ENCODE measurements at regions not wholly inside any gene's neighbourhood (a gene's known extent, or its start where the extent isn't known, plus 50 kb on each side); places are given as distances from the start of the nearest gene placed in this dataset.

DNA sequence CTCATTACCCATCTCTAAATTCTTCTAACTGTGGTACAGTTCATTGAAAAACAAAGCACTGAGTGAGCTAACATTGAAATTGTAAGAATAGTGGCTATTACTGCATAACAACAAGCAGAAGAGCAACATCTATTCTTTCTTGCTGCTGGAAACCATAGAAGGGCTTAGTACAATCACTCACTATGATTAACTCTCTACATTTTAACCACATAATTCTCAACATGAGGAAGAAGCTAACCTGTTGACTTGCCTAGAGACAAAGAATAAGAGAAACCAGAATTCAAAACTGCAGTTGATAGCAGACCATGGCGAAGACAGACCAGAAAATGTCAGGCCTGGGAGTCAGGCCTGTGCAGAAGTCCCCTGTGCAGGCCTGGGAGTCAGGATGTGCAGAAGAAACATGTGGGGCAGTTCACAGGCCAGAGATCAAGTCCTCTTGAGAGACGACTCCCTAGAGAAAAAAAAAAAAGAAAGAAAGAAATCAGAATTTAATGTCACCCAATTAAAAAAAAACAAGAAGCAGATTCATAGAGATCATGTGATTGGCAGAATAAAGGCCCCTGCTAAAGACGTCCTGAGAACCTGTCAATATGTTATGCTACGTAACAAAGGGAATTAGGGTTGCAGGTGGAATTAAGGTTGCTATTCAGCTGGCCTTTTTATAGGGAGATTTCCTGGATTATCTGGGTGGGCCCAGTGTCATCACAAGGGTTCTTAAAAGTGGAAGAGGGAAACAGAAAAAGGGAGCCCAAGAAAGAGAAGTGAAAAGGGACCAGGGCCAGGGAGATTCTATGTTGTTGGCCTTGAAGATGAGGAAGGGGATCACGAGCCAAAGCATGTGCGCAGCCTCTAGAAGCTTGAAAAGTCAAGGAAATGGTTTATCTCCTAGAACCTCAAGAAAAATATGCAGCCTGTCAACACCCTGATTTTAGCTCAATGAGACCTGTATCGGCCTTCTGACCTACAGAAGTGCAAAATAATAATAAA, 94.9 kb downstream of the MRPL39 start:
- Mint-ChIP-seq H3K27me3 (ENCODE audit: low read depth) (no peaks in the 10 kb centered on the region), H3K4me1 (no peaks in the 10 kb centered on the region), H3K9me3 (no peaks in the 10 kb centered on the region), H3K4me3 (no peak overlapping the region), H3K36me3 (no peaks in the 10 kb centered on the region), H3K27ac (no peak overlapping the region)
- TF ChIP-seq, protein P1, sequence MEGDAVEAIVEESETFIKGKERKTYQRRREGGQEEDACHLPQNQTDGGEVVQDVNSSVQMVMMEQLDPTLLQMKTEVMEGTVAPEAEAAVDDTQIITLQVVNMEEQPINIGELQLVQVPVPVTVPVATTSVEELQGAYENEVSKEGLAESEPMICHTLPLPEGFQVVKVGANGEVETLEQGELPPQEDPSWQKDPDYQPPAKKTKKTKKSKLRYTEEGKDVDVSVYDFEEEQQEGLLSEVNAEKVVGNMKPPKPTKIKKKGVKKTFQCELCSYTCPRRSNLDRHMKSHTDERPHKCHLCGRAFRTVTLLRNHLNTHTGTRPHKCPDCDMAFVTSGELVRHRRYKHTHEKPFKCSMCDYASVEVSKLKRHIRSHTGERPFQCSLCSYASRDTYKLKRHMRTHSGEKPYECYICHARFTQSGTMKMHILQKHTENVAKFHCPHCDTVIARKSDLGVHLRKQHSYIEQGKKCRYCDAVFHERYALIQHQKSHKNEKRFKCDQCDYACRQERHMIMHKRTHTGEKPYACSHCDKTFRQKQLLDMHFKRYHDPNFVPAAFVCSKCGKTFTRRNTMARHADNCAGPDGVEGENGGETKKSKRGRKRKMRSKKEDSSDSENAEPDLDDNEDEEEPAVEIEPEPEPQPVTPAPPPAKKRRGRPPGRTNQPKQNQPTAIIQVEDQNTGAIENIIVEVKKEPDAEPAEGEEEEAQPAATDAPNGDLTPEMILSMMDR (IDR thresholded peaks at IDR 0.05; ENCODE audit: unreplicated experiment): no peak
- DNase-seq (ENCODE audit: low spot score in 2 of 2, unreplicated experiment in 2 of 2): no peak

DNA sequence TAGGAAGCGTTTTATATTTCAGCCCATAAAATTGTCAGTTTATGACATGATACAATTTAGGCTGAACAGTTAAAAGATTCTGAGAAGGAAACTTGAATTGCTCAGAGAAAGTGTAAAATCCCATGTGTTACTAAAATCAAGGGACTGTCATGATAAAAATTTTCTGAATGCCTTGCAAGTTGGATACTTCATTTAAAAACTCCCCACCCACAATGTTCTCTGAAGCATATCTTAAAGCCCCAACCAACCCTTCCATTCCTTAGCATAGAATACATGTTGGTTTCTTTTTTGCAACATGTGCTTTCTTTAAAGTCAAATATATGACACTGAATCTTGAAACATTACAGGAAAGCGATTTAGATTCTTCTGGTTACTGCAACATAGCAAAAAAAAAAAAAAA, 97.4 kb downstream of the MRPL39 start:
- peaks cover 4% of the 10 kb centered on the region for H3K27me3 Mint-ChIP-seq (ENCODE audit: low read depth)
- H3K4me1 Mint-ChIP-seq: no peaks in the 10 kb centered on the region
- DNase-seq (ENCODE audit: low spot score in 2 of 2, unreplicated experiment in 2 of 2): no peak
- no peaks in the 10 kb centered on the region for H3K9me3 Mint-ChIP-seq
- H3K4me3 Mint-ChIP-seq: no peak overlapping the region
- TF ChIP-seq, protein P1 (IDR thresholded peaks at IDR 0.05; ENCODE audit: unreplicated experiment): no peak
- H3K27ac Mint-ChIP-seq: no peak overlapping the region
- H3K36me3 Mint-ChIP-seq: no peaks in the 10 kb centered on the region

DNA sequence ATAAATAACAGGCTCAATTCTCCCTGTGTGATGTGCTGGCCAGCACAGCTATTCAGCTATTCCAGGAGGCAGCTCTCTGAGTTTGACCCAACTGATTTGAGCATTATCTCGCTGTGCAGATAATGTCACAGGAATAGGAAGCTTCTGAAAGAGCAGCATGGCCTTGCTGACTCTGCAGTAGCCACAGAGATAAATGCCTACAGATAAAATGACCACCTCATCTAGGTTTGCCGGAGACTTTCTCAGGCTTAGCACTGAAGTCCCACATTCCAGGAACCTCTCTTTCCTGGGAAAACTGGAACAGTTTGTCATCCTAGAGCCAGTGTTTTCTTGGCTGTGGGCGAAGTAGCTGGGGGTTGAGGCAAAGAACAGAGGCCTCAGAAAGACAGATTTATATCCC, 98.9 kb downstream of the MRPL39 start:
- Mint-ChIP-seq H3K9me3 (no peaks in the 10 kb centered on the region), H3K4me3 (no peak overlapping the region), H3K4me1 (no peaks in the 10 kb centered on the region), H3K27ac (no peak overlapping the region), H3K36me3 (no peaks in the 10 kb centered on the region), H3K27me3 (ENCODE audit: low read depth) (peaks cover 4% of the 10 kb centered on the region)
- TF ChIP-seq, protein P1 (IDR thresholded peaks at IDR 0.05; ENCODE audit: unreplicated experiment): no peak
- no peak for DNase-seq (ENCODE audit: low spot score in 2 of 2, unreplicated experiment in 2 of 2)

DNA sequence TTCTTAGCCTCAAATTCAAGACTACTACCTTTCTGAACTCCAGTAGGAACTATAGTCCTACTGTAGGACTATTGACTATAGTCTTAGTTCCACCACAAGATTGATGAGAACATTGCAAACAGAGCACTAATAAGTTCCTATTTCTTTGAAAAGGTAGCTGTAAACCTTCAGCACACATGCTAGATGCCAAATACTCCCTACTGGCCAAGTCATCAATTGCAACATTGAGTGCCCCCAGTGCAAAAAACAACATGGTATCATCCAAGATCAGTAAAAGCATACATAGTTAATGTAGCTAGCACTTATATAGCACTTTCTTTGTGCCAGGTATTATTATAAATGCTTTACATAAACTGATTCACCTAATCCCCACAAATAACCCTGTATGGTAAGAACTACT, 99.8 kb downstream of the MRPL39 start:
- TF ChIP-seq, protein P1 (IDR thresholded peaks at IDR 0.05; ENCODE audit: unreplicated experiment): no peak
- H3K27ac Mint-ChIP-seq: no peak overlapping the region
- no peaks in the 10 kb centered on the region for H3K4me1 Mint-ChIP-seq
- peaks cover 4% of the 10 kb centered on the region for H3K27me3 Mint-ChIP-seq (ENCODE audit: low read depth)
- no peak overlapping the region for H3K4me3 Mint-ChIP-seq
- H3K36me3 Mint-ChIP-seq: no peaks in the 10 kb centered on the region
- H3K9me3 Mint-ChIP-seq: no peaks in the 10 kb centered on the region
- no peak for DNase-seq (ENCODE audit: low spot score in 2 of 2, unreplicated experiment in 2 of 2)

DNA sequence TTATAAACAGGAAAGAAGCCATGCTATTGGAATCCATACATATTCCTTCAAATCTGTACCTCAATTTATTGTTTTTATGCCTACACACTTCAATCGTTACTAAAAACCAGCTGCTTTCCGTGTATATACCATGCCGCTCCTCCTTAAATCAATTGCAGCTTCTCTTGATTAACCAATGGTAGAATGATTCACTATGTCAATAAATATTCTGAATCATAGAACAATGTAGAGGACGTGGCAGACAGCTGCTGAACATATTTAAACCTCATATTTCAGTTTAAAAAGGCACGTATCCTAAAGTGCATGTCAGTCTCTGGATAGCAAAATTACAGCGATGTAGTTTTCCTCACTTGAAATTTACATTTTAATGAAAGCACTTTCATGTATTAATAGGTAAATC, 100.4 kb downstream of the MRPL39 start:
- Mint-ChIP-seq H3K27ac (no peak overlapping the region), H3K36me3 (no peaks in the 10 kb centered on the region), H3K27me3 (ENCODE audit: low read depth) (peaks cover 4% of the 10 kb centered on the region), H3K9me3 (no peaks in the 10 kb centered on the region), H3K4me1 (no peaks in the 10 kb centered on the region), H3K4me3 (no peak overlapping the region)
- TF ChIP-seq, protein P1 (IDR thresholded peaks at IDR 0.05; ENCODE audit: unreplicated experiment): no peak
- DNase-seq (ENCODE audit: low spot score in 2 of 2, unreplicated experiment in 2 of 2): no peak

Data from mesothelial cell of epicardium (in vitro differentiated cells).